Esophagus squamous epithelium (tissue), 4 donors: ENCODE measurements at regions not wholly inside any gene's neighbourhood (a gene's known extent, or its start where the extent isn't known, plus 50 kb on each side); places are given as distances from the start of the nearest gene placed in this dataset.

Source experiments
- POLR2A ChIP-seq, 4 donors: fragments of 450-650 bp; IDR thresholded peaks; one replicate each; pipeline ENCODE4 v1.6.1; 2017; ENCODE audit warnings: antibody characterized with exemption in 4 of 4, mild to moderate bottlenecking in 4 of 4, moderate library complexity in 3 of 4
- TF ChIP-seq, protein P1 (sequence below), 6 experiments: fragments of 450-650 bp in 4 of 6; fragments of 200-600 bp in 2 of 6; sonication (generic) in 2 of 6; IDR thresholded peaks; one replicate each; pipeline ENCODE4 v1.5.1; 2016 to 2019; ENCODE audit warnings: antibody characterized with exemption in 6 of 6, mild to moderate bottlenecking in 4 of 6, moderate library complexity in 4 of 6

DNA sequence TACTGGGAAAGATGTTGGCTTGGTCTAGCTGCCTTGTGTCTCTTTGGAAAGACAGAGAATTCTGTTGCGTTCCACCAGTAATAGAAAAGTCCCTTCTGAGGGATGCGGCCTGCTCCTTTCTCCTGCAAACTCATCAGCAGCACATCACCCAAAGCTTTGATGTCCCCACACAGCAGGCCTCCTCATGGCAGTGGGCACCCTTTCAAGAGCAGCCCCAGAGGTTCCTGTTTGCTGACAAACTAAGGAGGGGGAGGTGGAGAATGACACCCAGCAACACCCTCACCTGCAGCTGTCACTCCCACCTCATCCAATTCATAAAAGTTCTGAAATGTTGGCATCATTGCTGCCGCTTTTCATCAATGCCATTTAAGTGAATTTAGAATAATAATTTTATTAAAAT is 556.6 kb downstream of the BCL11A start:
- TF ChIP-seq, protein P1, sequence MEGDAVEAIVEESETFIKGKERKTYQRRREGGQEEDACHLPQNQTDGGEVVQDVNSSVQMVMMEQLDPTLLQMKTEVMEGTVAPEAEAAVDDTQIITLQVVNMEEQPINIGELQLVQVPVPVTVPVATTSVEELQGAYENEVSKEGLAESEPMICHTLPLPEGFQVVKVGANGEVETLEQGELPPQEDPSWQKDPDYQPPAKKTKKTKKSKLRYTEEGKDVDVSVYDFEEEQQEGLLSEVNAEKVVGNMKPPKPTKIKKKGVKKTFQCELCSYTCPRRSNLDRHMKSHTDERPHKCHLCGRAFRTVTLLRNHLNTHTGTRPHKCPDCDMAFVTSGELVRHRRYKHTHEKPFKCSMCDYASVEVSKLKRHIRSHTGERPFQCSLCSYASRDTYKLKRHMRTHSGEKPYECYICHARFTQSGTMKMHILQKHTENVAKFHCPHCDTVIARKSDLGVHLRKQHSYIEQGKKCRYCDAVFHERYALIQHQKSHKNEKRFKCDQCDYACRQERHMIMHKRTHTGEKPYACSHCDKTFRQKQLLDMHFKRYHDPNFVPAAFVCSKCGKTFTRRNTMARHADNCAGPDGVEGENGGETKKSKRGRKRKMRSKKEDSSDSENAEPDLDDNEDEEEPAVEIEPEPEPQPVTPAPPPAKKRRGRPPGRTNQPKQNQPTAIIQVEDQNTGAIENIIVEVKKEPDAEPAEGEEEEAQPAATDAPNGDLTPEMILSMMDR (IDR thresholded peaks at IDR 0.05): no peak
- TF ChIP-seq POLR2A (IDR thresholded peaks at IDR 0.05): no peak
